A673 (cell line): ENCODE measurements at regions not wholly inside any gene's neighbourhood (a gene's known extent, or its start where the extent isn't known, plus 50 kb on each side); places are given as distances from the start of the nearest gene placed in this dataset.

Experiments used
- BruUV-seq: library from RNA; stranded (reverse); fragments of 400-500 nt; replicated peaks from 2 replicates; lab custom pipeline; 2021; lab: Mats Ljungman, UMichigan
- CTCF ChIA-PET: fragments of 300-600 bp; sonication (Branson Sonifier 250); formaldehyde crosslinking; loops from one replicate; lab custom pipeline; 2022; ENCODE audit warnings: antibody characterized with exemption; lab: Charles Lee
- POLR2A ChIA-PET: fragments of 300-600 bp; sonication (Branson Sonifier 250); formaldehyde crosslinking; loops from one replicate; lab custom pipeline; 2022; ENCODE audit warnings: antibody characterized with exemption; ENCODE audit not compliant: low non-redundant PET; lab: Charles Lee
- DNase-seq: peaks from one replicate; pipeline ENCODE4 v3.0.0-alpha.2; 2015; ENCODE audit warnings: low spot score
- H3K27ac ChIP-seq: fragments of 200-600 bp; sonication (generic); 2 replicates; pipeline ENCODE4 v1.5.1; 2016; ENCODE audit warnings: mixed run types, low read depth, mild to moderate bottlenecking, mixed read lengths, antibody characterized with exemption, low read length; ENCODE audit not compliant: poor library complexity, severe bottlenecking
- H3K27me3 ChIP-seq: fragments of 200-600 bp; sonication (generic); replicated peaks from 2 replicates; pipeline ENCODE4 v1.6.1; 2017; ENCODE audit warnings: mixed run types, low read depth, mild to moderate bottlenecking, mixed read lengths, antibody characterized with exemption, low read length; ENCODE audit not compliant: insufficient read depth, poor library complexity
- H3K36me3 ChIP-seq: fragments of 200-600 bp; sonication (generic); 2 replicates; pipeline ENCODE4 v1.6.1; 2016; ENCODE audit warnings: mixed run types, mild to moderate bottlenecking, mixed read lengths, antibody characterized with exemption, low read length; ENCODE audit not compliant: insufficient read depth, poor library complexity, severe bottlenecking
- H3K4me1 ChIP-seq: fragments of 200-600 bp; sonication (generic); 2 replicates; pipeline ENCODE4 v1.6.1; 2017; ENCODE audit warnings: mixed run types, mild to moderate bottlenecking, mixed read lengths, antibody characterized with exemption, low read length; ENCODE audit not compliant: insufficient read depth, poor library complexity, severe bottlenecking
- H3K4me3 ChIP-seq: fragments of 200-600 bp; sonication (generic); 2 replicates; pipeline ENCODE4 v1.5.1; 2016; ENCODE audit warnings: low read depth, mixed run types, mild to moderate bottlenecking, mixed read lengths, low read length; ENCODE audit not compliant: poor library complexity, severe bottlenecking
- H3K9me3 ChIP-seq: fragments of 200-600 bp; sonication (generic); 2 replicates; pipeline ENCODE4 v1.6.1; 2016; ENCODE audit warnings: mixed run types, low read depth, mild to moderate bottlenecking, mixed read lengths, antibody characterized with exemption, low read length; ENCODE audit not compliant: poor library complexity, severe bottlenecking
- EZH2 ChIP-seq: fragments of 200-600 bp; sonication (generic); IDR thresholded peaks from 2 replicates; pipeline ENCODE4 v1.6.1; 2017; ENCODE audit warnings: borderline replicate concordance, low read depth, mild to moderate bottlenecking, mixed read lengths, antibody characterized with exemption, low read length; ENCODE audit not compliant: poor library complexity, severe bottlenecking
- intact Hi-C: fragments of 100-400 bp; cut with micrococcal nuclease; formaldehyde crosslinking; loops from one replicate; pipeline ENCODE4 v1.10.0; 2022; ENCODE audit not compliant: unreplicated experiment
- TF ChIP-seq, protein P1 (sequence below): fragments of 300-800, 200-600 bp; sonication (generic); conservative IDR thresholded peaks from 2 replicates; pipeline ENCODE4 v1.5.1; 2017; ENCODE audit warnings: low read depth, mild to moderate bottlenecking, antibody characterized with exemption, low read length, moderate library complexity, mixed read lengths

DNA sequence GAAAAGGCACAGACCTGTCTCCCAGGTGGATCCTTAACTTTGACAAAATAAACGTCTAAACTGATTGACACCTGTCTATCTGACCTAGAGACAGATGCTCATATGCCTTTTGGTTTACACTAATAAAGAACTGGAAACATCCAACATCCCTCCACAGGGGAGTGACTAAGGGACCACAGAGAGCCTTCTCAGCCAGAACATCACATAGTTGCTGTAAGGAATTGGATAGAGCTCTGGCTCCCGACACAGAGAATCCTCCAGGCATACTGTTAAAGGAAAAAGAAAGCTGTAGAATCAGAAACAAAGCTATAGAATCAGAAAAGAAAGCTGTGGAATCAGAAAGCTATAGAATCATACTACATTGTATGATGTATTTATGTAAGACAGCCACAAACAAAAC, 258.8 kb downstream of the STK31 start:
- BruUV-seq: no TSS peak

GRCh38 chr7:23969443-23969842, 259.4 kb downstream of the STK31 start:
- ChIA-PET CTCF (no interaction called here), POLR2A (interaction anchor here (0.6 kb wide), 1 partner anchor 42 kb away, joined by 10 read pairs; no protein-coding TSS in a partner anchor)
- H3K4me1 ChIP-seq: no peaks in the 10 kb centered on the region
- TF ChIP-seq EZH2: no peak
- TF ChIP-seq, protein P1, sequence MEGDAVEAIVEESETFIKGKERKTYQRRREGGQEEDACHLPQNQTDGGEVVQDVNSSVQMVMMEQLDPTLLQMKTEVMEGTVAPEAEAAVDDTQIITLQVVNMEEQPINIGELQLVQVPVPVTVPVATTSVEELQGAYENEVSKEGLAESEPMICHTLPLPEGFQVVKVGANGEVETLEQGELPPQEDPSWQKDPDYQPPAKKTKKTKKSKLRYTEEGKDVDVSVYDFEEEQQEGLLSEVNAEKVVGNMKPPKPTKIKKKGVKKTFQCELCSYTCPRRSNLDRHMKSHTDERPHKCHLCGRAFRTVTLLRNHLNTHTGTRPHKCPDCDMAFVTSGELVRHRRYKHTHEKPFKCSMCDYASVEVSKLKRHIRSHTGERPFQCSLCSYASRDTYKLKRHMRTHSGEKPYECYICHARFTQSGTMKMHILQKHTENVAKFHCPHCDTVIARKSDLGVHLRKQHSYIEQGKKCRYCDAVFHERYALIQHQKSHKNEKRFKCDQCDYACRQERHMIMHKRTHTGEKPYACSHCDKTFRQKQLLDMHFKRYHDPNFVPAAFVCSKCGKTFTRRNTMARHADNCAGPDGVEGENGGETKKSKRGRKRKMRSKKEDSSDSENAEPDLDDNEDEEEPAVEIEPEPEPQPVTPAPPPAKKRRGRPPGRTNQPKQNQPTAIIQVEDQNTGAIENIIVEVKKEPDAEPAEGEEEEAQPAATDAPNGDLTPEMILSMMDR: no peak
- H3K9me3 ChIP-seq: no peaks in the 10 kb centered on the region
- no peaks in the 10 kb centered on the region for H3K27me3 ChIP-seq
- H3K4me3 ChIP-seq: no peak overlapping the region
- intact Hi-C loops: no loop called here
- no peak for DNase-seq
- no TSS peak for BruUV-seq
- H3K27ac ChIP-seq: no peak overlapping the region
- no peaks in the 10 kb centered on the region for H3K36me3 ChIP-seq

More for the DNA sequence above, 258.8 kb downstream of the STK31 start:
- DNase-seq: no peak
- Histone ChIP-seq H3K4me3 (no peak overlapping the region), H3K4me1 (no peaks in the 10 kb centered on the region), H3K27ac (no peak overlapping the region), H3K27me3 (no peaks in the 10 kb centered on the region), H3K36me3 (no peaks in the 10 kb centered on the region), H3K9me3 (no peaks in the 10 kb centered on the region)
- intact Hi-C loops: no loop called here
- ChIA-PET POLR2A (interaction anchor here (0.6 kb wide), 1 partner anchor 43 kb away, joined by 10 read pairs; no protein-coding TSS in a partner anchor), CTCF (no interaction called here)
- TF ChIP-seq EZH2: no peak
- TF ChIP-seq, protein P1: no peak

DNA sequence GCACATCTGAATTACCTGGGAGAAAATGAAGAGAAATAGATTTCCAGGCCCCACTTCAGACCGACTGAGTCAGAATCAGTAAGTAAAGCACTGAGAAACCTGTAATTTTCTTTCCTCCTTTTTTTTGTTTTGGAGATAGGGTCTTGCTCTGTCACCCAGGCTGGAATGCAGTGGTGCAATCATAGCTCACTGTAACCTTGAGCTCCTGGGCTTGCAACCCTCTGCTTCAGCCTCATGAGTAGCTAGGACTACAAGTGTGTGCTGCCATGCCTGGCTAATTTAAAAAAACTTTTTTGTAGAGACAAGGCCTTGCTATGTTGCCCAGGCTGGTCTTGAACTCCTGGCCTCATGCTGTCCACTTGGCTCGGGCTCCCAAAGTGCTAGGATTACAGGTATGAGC, 260.2 kb downstream of the STK31 start:
- TF ChIP-seq, protein P1: no peak
- intact Hi-C loops: no loop called here
- CTCF ChIA-PET: no interaction called here

More for the DNA sequence above, 260.2 kb downstream of the STK31 start:
- DNase-seq: no peak
- POLR2A ChIA-PET: no interaction called here
- Histone ChIP-seq H3K9me3 (no peaks in the 10 kb centered on the region), H3K4me3 (no peak overlapping the region), H3K27me3 (no peaks in the 10 kb centered on the region), H3K36me3 (no peaks in the 10 kb centered on the region), H3K27ac (no peak overlapping the region), H3K4me1 (no peaks in the 10 kb centered on the region)
- no TSS peak for BruUV-seq
